NCI-H2107 treated with DMSO at 0.1 percent for 48 hours (cell line): ENCODE measurements at regions not wholly inside any gene's neighbourhood (a gene's known extent, or its start where the extent isn't known, plus 50 kb on each side); places are given as distances from the start of the nearest gene placed in this dataset.

ENCODE experiments used
- DNase-seq: peaks from one replicate; lab custom pipeline; 2025; ENCODE audit not compliant: unreplicated experiment; lab: John Stamatoyannopoulos, UW

GRCh38 chr2:107362993-107363392, 463.7 kb upstream of the RGPD4 start:
- no peak for DNase-seq

GRCh38 chr2:107363806-107364205, 462.9 kb upstream of the RGPD4 start:
- no peak for DNase-seq

GRCh38 chr2:107364361-107364950, 462.2 kb upstream of the RGPD4 start:
- no peak for DNase-seq

DNA sequence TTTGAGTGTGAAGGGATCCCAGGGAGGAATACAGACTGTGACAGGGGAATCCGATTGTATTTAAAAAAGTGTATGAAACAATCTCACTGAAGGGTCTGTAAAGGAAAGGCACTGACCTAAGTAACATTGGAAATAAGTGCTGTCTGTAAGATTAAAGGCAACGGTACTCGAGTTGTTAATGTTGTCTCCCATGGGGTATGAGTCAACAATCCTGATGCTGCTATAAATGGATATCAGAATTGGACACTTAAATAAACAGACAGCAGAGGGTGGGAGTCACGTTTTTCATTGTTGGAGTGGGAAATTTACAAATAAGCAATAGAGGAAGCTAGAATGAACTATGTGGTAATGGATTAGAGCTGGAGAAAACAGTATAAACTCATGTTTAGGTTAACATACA, 452.4 kb upstream of the RGPD4 start:
- DNase-seq = no peak

GRCh38 chr2:107376909-107377308, 449.8 kb upstream of the RGPD4 start:
- DNase-seq = no peak

DNA sequence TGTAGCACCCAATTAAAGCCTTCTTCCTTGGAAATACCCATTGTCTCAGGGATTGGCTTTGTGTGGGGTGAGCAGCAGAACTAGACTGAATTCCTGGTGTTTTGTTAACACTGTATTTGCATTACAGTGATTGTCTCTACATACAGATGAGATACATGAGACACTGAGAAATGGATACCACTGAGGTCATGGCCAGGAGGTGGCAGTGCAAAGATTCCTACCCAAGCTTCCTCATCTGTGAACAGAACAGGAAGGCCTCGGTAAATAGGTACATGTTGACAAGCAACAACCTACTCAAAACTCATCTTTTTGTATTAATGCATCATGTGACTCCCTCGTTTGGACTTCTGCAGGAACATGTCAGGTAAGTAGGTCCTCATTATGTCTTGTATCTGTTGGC, 445.8 kb upstream of the RGPD4 start:
- no peak for DNase-seq

DNA sequence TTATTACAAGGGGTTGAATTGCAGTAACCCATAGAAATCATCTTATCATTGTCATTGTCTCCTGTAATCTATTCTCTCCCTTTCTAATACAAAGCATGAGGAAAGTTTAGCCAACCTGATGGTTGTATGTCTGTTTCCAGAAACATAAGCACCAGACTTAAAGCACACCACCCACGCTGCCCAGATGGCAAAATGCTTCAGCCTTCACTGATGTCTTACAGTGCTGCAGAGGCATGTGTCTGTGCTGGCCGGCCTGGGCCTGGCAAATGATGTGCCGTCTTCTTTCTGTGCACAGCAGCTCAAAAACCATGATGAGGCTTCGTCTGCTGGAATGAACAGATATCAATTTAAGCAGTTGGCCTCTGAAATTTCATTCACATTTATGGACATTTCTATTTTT, 443.0 kb upstream of the RGPD4 start:
- DNase-seq = no peak

GRCh38 chr2:107384422-107384821, 442.3 kb upstream of the RGPD4 start:
- no peak for DNase-seq

DNA sequence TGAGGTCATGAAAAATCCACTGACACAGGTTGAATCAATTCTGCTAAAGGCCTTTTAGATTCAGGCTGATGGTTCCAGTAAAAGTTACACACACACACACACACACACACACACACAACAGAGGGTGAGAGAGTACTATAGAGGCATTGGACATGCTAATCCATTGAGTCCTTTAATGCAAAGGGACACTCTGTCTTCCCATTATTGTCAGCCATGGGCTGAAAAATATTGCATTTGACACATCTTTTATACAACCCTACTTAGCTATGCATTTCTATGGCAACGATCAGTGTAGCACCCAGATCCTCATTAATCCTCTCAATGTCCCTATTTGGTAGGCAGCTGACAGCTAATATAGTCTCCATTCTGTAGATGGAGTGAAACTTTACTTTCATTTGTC, 440.8 kb upstream of the RGPD4 start:
- DNase-seq = no peak

DNA sequence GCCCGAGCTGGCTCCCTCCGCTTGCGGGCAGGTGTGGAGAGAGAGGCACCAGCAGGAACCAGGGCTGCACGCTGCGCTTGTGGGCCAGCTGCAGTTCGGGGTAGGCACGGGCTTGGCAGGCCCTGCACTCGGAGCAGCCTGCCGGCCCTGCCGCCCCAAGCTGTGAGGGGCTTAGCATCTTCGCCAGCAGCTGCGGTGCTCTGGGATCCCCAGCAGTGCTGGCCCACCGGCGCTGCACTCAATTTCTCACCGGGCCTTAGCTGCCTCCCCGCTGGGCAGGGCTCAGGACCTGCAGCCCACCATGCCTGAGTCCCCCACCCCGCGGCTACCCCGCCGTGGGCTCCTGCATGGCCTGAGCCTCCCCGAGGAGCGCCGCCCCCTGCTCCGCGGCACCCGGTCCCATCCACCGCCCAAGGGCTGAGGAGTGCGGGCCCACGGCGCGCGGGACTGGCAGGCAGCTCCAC, 434.4 kb upstream of the RGPD4 start:
- DNase-seq = no peak

DNA sequence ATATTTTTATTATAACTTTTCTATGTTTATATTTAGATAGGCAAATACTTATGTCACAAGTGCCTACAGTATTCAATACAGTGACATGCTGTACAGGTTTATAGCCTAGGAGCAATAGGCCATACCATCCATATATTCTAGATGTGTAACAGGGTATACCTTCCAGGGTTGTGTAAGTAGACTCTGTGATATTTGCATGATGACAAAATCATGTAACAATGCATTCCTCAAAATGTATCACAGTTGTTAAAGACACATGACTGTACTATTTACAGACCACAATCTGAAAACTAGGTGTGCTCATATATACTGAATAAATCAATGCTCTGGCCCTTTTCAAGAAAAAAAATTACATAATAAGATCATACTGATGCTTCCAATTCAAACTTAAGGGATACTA, 433.2 kb upstream of the RGPD4 start:
- no peak for DNase-seq

- DNase-seq = no peak
These were observed 428.0 kb upstream of the RGPD4 start for GRCh38 chr2:107398683-107399082.

DNA sequence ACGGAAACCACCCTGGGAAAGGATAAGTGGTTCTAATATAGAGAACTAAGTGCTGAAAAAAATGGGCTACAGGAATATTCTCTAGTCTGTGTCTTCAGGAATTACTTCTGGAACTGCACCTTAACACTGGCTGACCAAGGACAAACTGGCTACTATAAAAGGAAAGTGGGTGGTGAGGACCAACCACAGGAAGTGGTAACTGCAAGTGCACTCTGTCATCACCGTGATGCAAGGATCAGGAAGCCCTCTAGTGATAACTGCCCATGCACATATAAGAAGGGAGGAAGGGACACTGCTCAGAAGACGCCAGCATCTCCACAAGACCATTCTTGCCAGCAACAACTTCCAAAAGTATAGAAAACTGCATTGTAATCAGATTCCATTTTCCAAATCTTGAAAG, 424.4 kb upstream of the RGPD4 start:
- DNase-seq = no peak

DNA sequence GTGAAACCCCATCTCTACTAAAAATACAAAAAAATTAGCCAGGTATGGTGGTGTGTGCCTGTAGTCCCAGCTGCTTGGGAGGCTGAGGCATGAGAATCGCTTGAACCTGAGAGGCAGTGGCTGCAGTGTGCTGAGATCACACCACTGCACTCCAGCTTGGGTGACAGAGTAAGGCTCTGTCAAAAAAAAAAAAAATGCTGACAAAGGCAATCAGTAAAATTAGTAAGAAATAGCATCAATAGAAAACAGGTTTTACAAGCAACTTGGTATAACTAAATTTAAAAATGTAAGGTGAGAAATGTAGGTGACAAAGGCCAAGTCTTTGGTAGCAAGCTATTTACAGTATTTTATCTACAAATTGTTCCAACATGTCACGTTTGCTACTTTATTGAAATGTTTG, 421.4 kb upstream of the RGPD4 start:
- DNase-seq = no peak

- no peak for DNase-seq
These were observed 419.7 kb upstream of the RGPD4 start for GRCh38 chr2:107407017-107407416.

DNA sequence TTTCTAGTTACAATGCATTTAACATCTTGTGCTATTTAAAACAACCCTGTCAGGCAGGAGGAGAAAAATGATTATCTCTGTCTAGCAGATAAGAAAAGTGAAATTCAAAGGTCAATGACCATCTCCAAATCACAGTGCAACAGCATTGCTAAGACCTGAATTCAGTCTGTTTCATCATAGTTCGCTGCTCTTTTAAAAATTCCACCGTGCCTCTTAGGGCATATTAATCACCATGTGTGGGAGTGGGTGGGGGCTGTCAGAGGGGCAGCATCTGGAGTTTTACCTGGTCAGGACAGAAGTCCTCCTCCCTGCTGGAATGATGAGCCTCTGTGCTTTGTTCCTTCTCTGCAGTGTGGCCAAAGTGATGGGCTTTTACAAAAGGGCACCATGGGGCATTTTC, 418.7 kb upstream of the RGPD4 start:
- DNase-seq = no peak

DNA sequence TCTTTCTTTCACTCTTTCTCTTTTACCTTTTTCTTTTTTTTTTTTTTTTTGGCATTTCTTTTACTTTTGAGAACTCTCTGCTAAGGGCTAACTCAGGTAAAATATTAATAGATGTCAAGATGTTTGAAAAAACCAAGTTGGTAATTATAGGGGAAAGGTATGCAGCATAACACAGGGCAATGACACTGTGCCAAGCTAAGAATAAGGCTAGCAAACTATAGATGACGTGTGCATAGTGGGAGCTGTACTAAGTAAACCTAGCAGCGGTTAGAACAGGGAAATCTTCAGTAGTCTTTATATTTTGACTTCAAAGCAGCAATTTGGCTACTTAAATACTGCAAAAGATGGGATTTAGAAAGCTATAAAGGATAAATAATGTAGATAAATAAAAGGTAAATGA, 415.4 kb upstream of the RGPD4 start:
- DNase-seq = no peak

DNA sequence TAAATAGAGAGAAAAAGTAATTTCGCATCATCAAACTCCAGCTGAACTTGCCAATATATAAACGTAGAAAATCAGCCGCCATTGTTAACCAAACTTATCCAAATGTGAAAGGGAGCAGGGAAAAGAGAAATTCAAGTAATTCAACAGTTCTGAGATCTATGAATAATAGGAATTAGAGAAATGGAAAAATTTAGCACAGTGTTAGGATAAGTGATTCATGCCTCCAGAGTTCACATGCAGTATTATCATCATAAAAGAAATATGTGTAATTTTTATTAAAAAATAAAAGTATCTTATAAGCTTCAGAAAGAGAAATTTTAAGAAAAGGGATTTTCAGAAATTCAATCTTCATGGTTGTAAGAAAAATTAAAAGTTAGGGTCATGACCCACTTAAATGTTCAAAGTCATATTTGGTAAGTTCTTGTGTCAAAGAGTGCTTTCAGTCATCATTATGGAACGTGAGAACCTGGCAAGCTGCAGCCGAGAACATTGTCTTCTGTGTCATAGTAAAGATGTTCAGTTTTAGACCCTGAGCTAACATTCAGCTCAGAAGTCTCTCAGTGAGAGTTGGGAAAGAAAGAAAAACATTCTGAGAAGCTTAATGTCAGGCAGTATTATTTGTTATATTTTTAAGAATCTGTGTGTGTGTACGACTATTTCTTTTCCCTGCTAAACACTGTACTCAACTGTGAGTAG, 414.3 kb upstream of the RGPD4 start:
- no peak for DNase-seq

DNA sequence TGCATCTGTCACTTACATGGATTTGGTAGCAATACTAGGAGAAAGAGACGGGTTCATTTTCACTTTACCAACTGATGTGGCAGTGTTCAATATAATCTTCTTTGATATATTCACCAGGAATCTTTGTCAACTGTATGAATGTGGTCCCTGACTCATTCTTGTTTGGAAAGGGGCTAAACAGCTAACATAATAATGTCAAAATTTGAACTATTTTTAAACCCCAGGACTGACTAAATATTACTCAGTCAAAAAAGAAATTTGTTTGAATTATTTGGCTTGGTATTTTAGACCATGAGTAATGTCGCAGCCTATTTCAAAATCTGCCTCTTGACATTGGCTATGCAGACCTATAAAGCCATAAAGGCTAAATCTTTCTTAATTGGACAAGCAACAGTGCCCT, 413.7 kb upstream of the RGPD4 start:
- DNase-seq = no peak

- DNase-seq = no peak
These were observed 412.3 kb upstream of the RGPD4 start for GRCh38 chr2:107414376-107414775.

DNA sequence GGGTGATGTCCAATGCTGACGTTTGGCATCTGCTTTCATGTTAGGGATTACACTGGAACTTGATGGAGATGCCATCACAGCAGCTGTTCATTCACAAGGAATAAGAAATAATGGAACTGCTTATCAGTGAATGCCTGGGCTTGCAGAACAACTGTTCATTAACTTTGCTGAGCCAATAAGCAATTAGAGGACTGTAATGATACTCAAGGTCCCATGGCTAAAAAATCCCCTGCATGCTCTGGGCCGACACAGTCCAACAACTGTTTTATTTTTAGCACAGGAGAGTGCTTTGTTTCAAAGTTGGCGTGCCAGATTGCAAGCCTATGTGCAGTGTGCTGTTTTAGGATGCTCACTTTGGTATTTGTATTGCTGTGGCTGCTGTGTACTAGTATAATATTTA, 408.0 kb upstream of the RGPD4 start:
- no peak for DNase-seq

- no peak for DNase-seq
These were observed 407.5 kb upstream of the RGPD4 start for GRCh38 chr2:107419191-107419590.

DNA sequence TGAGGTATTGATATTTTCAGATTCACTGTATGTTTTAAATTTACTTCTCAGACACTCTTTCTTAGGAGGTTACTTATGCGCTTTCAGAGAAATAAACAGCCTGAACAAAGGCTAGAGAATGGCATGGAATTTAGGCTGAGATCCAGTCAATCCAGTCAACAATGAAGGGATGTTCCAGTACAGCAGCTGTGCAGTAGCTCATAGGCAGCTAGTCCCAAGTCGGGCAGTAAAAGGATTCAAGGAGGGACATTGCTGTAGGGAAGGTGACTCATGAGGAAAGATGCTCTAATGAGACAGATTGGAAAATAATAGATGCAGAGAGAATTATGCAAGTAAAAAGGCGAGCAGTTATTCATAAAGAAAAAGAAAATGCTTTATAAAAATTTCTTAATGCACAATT, 397.9 kb upstream of the RGPD4 start:
- DNase-seq = no peak
